Uterus (tissue), 3 donors: ENCODE measurements at regions not wholly inside any gene's neighbourhood (a gene's known extent, or its start where the extent isn't known, plus 50 kb on each side); places are given as distances from the start of the nearest gene placed in this dataset.

Experiments
- DNase-seq, 2 donors: peaks; one replicate each; pipeline ENCODE4 v3.0.0-alpha.2; 2019 to 2020
- H3K27ac ChIP-seq, 2 donors: fragments of 200-600 bp; sonication (generic); 1 replicate in 1 of 2; 2 replicates in 1 of 2; pipeline ENCODE4 v1.5.1; 2016 to 2018
- H3K27me3 ChIP-seq, 2 donors: fragments of 200-600 bp; sonication (generic); one replicate each; pipeline ENCODE4 v1.5.1; 2018 to 2019; ENCODE audit warnings: control low read depth in 1 of 2
- H3K36me3 ChIP-seq, 2 donors: fragments of 200-600 bp; sonication (generic); one replicate each; pipeline ENCODE4 v1.5.1; 2019; ENCODE audit warnings: control low read depth in 1 of 2
- H3K4me1 ChIP-seq, 2 donors: fragments of 200-600 bp; sonication (generic); one replicate each; pipeline ENCODE4 v1.5.1; 2018 to 2019; ENCODE audit warnings: control low read depth in 1 of 2
- H3K4me3 ChIP-seq, 2 donors: fragments of 200-600 bp; sonication (generic); 1 replicate in 1 of 2; 2 replicates in 1 of 2; pipeline ENCODE4 v1.5.1; 2018 to 2019; ENCODE audit warnings: mild to moderate bottlenecking in 1 of 2
- H3K9me3 ChIP-seq, 2 donors: fragments of 200-600 bp; sonication (generic); one replicate each; pipeline ENCODE4 v1.5.1; 2019; ENCODE audit warnings: control low read depth in 1 of 2
- POLR2A ChIP-seq, 2 donors: fragments of 450-650 bp; IDR thresholded peaks; one replicate each; pipeline ENCODE4 v1.6.1; 2016; ENCODE audit warnings: antibody characterized with exemption in 2 of 2, mild to moderate bottlenecking in 1 of 2, moderate library complexity in 1 of 2
- intact Hi-C: fragments of 100-400 bp; cut with DNase I; formaldehyde crosslinking; loops from one replicate; pipeline ENCODE4 v1.15.1; 2023; ENCODE audit warnings: low total_unique reads
- TF ChIP-seq, protein P1 (sequence below), 4 experiments: fragments of 200-600 bp in 2 of 4; fragments of 450-650 bp in 2 of 4; sonication (generic) in 2 of 4; IDR thresholded peaks; one replicate each; pipeline ENCODE4 v1.5.1; 2016 to 2019; ENCODE audit warnings: antibody characterized with exemption in 4 of 4, mild to moderate bottlenecking in 2 of 4, moderate library complexity in 1 of 4
- donor health status: DM: yes; HTN: yes; CAD: no.

DNA sequence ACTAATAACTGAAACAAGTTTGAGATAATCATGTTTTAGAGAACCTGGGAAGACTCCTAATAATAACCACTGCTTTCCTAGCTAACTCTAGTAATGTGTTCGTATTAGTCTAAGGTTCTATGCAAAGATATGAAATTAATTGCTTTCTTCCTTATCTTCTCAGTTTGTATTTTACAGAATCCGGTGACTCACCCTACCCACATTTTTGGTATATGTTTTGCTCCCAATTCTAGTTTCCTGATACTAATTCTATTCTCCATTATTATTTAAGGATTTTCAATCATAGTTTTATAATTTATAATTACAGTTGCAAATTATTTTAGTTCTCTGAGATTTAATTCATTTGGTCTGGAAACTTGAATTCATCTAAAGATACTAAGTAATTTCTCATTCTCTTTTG lies 394.6 kb upstream of the SETBP1 start:
- Histone ChIP-seq H3K27me3 (no peaks in the 10 kb centered on the region), H3K4me1 (no peaks in the 10 kb centered on the region), H3K9me3 (no peaks in the 10 kb centered on the region), H3K27ac (no peak overlapping the region), H3K36me3 (no peaks in the 10 kb centered on the region), H3K4me3 (no peak overlapping the region)
- intact Hi-C loops, result no loop called here
- no peak for DNase-seq
- no peak for TF ChIP-seq POLR2A (IDR thresholded peaks at IDR 0.05)
- TF ChIP-seq, protein P1, sequence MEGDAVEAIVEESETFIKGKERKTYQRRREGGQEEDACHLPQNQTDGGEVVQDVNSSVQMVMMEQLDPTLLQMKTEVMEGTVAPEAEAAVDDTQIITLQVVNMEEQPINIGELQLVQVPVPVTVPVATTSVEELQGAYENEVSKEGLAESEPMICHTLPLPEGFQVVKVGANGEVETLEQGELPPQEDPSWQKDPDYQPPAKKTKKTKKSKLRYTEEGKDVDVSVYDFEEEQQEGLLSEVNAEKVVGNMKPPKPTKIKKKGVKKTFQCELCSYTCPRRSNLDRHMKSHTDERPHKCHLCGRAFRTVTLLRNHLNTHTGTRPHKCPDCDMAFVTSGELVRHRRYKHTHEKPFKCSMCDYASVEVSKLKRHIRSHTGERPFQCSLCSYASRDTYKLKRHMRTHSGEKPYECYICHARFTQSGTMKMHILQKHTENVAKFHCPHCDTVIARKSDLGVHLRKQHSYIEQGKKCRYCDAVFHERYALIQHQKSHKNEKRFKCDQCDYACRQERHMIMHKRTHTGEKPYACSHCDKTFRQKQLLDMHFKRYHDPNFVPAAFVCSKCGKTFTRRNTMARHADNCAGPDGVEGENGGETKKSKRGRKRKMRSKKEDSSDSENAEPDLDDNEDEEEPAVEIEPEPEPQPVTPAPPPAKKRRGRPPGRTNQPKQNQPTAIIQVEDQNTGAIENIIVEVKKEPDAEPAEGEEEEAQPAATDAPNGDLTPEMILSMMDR (IDR thresholded peaks at IDR 0.05), result no peak

DNA sequence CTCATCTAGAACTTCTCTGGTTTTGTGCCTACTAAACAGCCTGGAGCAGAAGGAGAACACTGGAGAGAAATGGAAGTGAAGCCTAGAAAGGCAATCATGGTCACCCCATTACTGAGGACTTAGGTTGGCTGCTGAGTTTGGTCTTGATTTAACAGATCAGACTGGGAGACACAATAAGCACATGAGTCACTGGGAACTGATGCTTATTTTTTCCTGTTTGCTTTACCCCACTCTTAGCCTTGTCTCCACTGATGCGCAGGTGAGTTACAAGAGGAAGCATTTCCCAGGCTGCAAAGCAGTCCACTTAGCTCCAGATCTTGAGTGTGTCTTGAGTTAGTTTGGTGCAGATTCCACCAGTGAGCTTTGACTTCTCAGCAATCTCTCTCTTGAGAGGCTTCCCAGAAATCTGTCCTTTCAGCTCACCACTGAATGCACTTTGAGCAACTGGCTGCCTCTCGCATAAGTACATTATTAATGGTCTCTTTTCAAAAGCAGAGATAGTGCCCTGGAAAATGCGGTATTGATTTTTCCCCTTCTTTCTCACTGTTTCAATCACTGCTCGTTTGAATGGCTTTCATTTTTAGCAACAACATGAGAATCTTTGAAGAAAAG lies 390.2 kb upstream of the SETBP1 start:
- no peaks in the 10 kb centered on the region for H3K9me3 ChIP-seq
- no peaks in the 10 kb centered on the region for H3K4me1 ChIP-seq
- H3K27ac ChIP-seq, result no peak overlapping the region
- no peak for DNase-seq
- no peak for TF ChIP-seq POLR2A (IDR thresholded peaks at IDR 0.05)
- TF ChIP-seq, protein P1 (IDR thresholded peaks at IDR 0.05), result no peak
- no peaks in the 10 kb centered on the region for H3K36me3 ChIP-seq
- no peak overlapping the region for H3K4me3 ChIP-seq
- no peaks in the 10 kb centered on the region for H3K27me3 ChIP-seq
- intact Hi-C loops, result no loop called here

DNA sequence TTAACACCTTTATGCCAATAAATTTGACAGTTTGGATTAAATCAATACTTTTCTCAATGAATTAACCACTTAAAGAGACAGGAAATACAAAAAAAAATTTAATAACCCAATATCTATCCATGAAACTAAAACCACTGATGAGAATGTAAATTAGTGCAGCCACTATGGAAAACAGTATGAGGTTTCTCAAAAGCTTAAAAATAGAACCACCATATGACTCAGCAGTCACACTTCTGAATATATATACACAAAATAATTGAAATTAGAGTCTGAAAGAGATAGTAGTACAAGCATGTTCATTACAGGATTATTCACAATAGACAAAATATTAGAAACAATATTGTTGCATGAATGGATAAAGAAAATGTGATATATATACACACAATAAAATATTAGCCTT lies 382.1 kb upstream of the SETBP1 start:
- Histone ChIP-seq H3K4me1 (no peaks in the 10 kb centered on the region), H3K4me3 (no peak overlapping the region), H3K27me3 (no peaks in the 10 kb centered on the region), H3K9me3 (no peaks in the 10 kb centered on the region), H3K36me3 (no peaks in the 10 kb centered on the region), H3K27ac (no peak overlapping the region)
- TF ChIP-seq, protein P1 (IDR thresholded peaks at IDR 0.05), result no peak
- no peak for TF ChIP-seq POLR2A (IDR thresholded peaks at IDR 0.05)
- intact Hi-C loops, result no loop called here
- DNase-seq, result no peak

DNA sequence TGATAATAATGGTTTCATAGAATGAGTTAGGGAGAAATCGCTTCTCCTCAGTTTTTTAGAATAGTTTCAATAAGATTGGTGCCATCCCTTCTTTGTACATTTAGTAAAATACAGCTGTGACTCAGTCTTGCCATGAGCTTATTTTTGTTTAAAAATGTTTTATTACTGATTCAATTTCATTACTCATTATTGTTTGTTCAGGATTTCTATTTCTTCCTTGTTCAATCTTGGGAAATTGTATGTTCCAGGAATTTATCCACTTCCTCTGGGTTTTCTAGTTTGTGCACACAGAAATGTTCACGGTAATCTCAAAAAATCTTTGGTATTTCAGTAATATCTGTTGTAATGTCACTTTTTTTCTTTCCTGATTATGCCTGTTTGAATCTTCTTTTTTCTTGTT lies 371.5 kb upstream of the SETBP1 start:
- H3K4me3 ChIP-seq, result no peak overlapping the region
- intact Hi-C loops, result no loop called here
- H3K9me3 ChIP-seq, result no peaks in the 10 kb centered on the region
- no peak for DNase-seq
- H3K27ac ChIP-seq, result no peak overlapping the region
- H3K27me3 ChIP-seq, result no peaks in the 10 kb centered on the region
- H3K36me3 ChIP-seq, result no peaks in the 10 kb centered on the region
- no peaks in the 10 kb centered on the region for H3K4me1 ChIP-seq
- no peak for TF ChIP-seq POLR2A (IDR thresholded peaks at IDR 0.05)
- TF ChIP-seq, protein P1 (IDR thresholded peaks at IDR 0.05), result no peak

DNA sequence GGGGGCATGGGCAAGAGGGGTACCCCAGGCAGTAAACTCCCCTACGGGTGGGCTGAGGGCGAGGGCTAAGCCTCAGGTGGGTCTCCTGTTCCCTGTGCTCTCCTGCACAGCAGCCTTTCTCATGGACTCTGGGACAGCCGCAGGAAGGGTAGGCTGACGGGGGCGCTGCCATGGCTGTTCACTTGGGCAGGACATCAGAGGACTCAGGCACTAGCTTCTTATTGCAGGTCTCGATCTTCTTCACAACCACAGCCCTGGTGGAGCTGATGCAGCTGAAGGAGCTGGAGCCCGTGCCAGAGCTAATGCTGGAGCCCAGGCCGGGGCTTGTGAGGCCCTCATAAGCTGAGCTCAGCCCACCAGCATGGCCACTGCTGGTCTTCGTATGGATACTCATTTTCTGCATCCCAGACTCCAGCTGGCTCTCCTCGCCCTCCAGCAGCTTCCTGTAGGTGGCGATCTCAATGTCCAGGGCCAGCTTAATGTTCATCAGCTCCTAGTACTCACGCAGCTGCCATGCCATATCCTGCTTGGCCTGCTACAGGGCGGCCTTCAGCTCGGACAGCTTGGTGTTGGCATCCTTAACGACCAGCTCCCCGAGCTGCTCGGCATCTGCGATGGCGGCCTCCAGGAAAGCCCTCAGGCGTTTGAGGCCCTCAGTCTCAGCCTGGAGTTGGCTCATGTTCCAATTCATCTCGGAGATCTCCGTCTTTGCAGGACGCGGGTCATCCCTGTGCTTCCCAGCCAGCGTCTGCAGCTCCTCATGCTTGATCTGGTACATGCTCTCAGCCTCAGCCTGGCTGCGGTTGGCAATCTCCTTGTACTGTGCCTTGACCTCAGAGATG lies 359.8 kb upstream of the SETBP1 start:
- Histone ChIP-seq H3K27me3 (no peaks in the 10 kb centered on the region), H3K27ac (no peak overlapping the region), H3K4me1 (no peaks in the 10 kb centered on the region), H3K36me3 (no peaks in the 10 kb centered on the region), H3K9me3 (no peaks in the 10 kb centered on the region), H3K4me3 (no peak overlapping the region)
- DNase-seq, result no peak
- TF ChIP-seq, protein P1 (IDR thresholded peaks at IDR 0.05), result no peak
- no peak for TF ChIP-seq POLR2A (IDR thresholded peaks at IDR 0.05)
- intact Hi-C loops, result no loop called here
